Mesothelial cell of epicardium (in vitro differentiated cells): ENCODE measurements at regions not wholly inside any gene's neighbourhood (a gene's known extent, or its start where the extent isn't known, plus 50 kb on each side); places are given as distances from the start of the nearest gene placed in this dataset.

Experiments used
- DNase-seq, 2 experiments: peaks; one replicate each; pipeline ENCODE4 v3.0.0; 2021; ENCODE audit warnings: low spot score in 2 of 2; ENCODE audit not compliant: unreplicated experiment in 2 of 2
- H3K27ac Mint-ChIP-seq: 2 replicates; pipeline ENCODE4 v1.8.0; 2021; ENCODE audit warnings: mixed read lengths
- H3K27me3 Mint-ChIP-seq: 2 replicates; pipeline ENCODE4 v1.8.0; 2021; ENCODE audit warnings: low read depth, mixed read lengths
- H3K36me3 Mint-ChIP-seq: 2 replicates; pipeline ENCODE4 v1.8.0; 2021; ENCODE audit warnings: mixed read lengths
- H3K4me1 Mint-ChIP-seq: 2 replicates; pipeline ENCODE4 v1.8.0; 2021; ENCODE audit warnings: mixed read lengths
- H3K4me3 Mint-ChIP-seq: 2 replicates; pipeline ENCODE4 v1.8.0; 2021; ENCODE audit warnings: mild to moderate bottlenecking, moderate library complexity, mixed read lengths
- H3K9me3 Mint-ChIP-seq: 2 replicates; pipeline ENCODE4 v1.8.0; 2021; ENCODE audit warnings: mixed read lengths
- CTCF ChIP-seq: fragments of 200-600 bp; sonication (generic); IDR thresholded peaks from one replicate; pipeline ENCODE4 v1.5.0; 2021; ENCODE audit warnings: antibody characterized with exemption; ENCODE audit not compliant: unreplicated experiment

- DNase-seq, result no peak
- H3K36me3 Mint-ChIP-seq, result no peaks in the 10 kb centered on the region
- TF ChIP-seq CTCF, result no peak
- no peaks in the 10 kb centered on the region for H3K27me3 Mint-ChIP-seq
- no peak overlapping the region for H3K4me3 Mint-ChIP-seq
- H3K27ac Mint-ChIP-seq, result no peak overlapping the region
- H3K4me1 Mint-ChIP-seq, result no peaks in the 10 kb centered on the region
- peaks cover 5% of the 10 kb centered on the region for H3K9me3 Mint-ChIP-seq
These were observed 249.6 kb downstream of the CCDC59 start for GRCh38 chr12:82108615-82109014.

- Mint-ChIP-seq H3K9me3 (peaks cover 21% of the 10 kb centered on the region), H3K27me3 (no peaks in the 10 kb centered on the region), H3K4me3 (no peak overlapping the region), H3K27ac (no peak overlapping the region), H3K4me1 (peaks cover 1% of the 10 kb centered on the region), H3K36me3 (no peaks in the 10 kb centered on the region)
- no peak for TF ChIP-seq CTCF
- DNase-seq, result no peak
These were observed 259.0 kb downstream of the CCDC59 start for GRCh38 chr12:82099216-82099615.

GRCh38 chr12:82097877-82098276 lies 260.3 kb downstream of the CCDC59 start:
- Mint-ChIP-seq H3K36me3 (no peaks in the 10 kb centered on the region), H3K4me3 (no peak overlapping the region), H3K9me3 (peaks cover 21% of the 10 kb centered on the region), H3K27me3 (no peaks in the 10 kb centered on the region), H3K27ac (no peak overlapping the region), H3K4me1 (peaks cover 1% of the 10 kb centered on the region)
- TF ChIP-seq CTCF, result no peak
- no peak for DNase-seq

- TF ChIP-seq CTCF, result no peak
- DNase-seq, result no peak
- H3K27me3 Mint-ChIP-seq, result no peaks in the 10 kb centered on the region
- no peak overlapping the region for H3K27ac Mint-ChIP-seq
- peaks cover 1% of the 10 kb centered on the region for H3K4me1 Mint-ChIP-seq
- H3K9me3 Mint-ChIP-seq, result peaks cover 21% of the 10 kb centered on the region
- no peak overlapping the region for H3K4me3 Mint-ChIP-seq
- H3K36me3 Mint-ChIP-seq, result no peaks in the 10 kb centered on the region
These were observed 260.7 kb downstream of the CCDC59 start for GRCh38 chr12:82097438-82097837.

GRCh38 chr12:82090165-82090564 lies 268.0 kb downstream of the CCDC59 start:
- no peaks in the 10 kb centered on the region for H3K4me1 Mint-ChIP-seq
- no peak overlapping the region for H3K4me3 Mint-ChIP-seq
- no peak overlapping the region for H3K27ac Mint-ChIP-seq
- H3K27me3 Mint-ChIP-seq, result no peaks in the 10 kb centered on the region
- peaks cover 12% of the 10 kb centered on the region for H3K9me3 Mint-ChIP-seq
- H3K36me3 Mint-ChIP-seq, result no peaks in the 10 kb centered on the region
- TF ChIP-seq CTCF, result no peak
- DNase-seq, result no peak

- Mint-ChIP-seq H3K4me3 (no peak overlapping the region), H3K9me3 (peaks cover 14% of the 10 kb centered on the region), H3K27ac (no peak overlapping the region), H3K27me3 (no peaks in the 10 kb centered on the region), H3K4me1 (no peaks in the 10 kb centered on the region), H3K36me3 (no peaks in the 10 kb centered on the region)
- TF ChIP-seq CTCF, result no peak
- DNase-seq, result no peak
These were observed 268.6 kb downstream of the CCDC59 start for GRCh38 chr12:82089369-82090121.
